Retinal pigment epithelial cell (primary cell): ENCODE measurements at regions not wholly inside any gene's neighbourhood (a gene's known extent, or its start where the extent isn't known, plus 50 kb on each side); places are given as distances from the start of the nearest gene placed in this dataset.

ENCODE experiments used
- DNase-seq: peaks from one replicate; pipeline ENCODE4 v3.0.0-alpha.2; 2010; ENCODE audit warnings: low read depth
- H3K4me3 ChIP-seq: 2 replicates; pipeline ENCODE4 v1.5.1; 2011; ENCODE audit warnings: mild to moderate bottlenecking, low read length, control low read depth, moderate library complexity
- TF ChIP-seq, protein P1 (sequence below): conservative IDR thresholded peaks from 2 replicates; pipeline ENCODE4 v1.5.1; 2011; ENCODE audit warnings: low read depth, low read length, control low read depth, inconsistent platforms

DNA sequence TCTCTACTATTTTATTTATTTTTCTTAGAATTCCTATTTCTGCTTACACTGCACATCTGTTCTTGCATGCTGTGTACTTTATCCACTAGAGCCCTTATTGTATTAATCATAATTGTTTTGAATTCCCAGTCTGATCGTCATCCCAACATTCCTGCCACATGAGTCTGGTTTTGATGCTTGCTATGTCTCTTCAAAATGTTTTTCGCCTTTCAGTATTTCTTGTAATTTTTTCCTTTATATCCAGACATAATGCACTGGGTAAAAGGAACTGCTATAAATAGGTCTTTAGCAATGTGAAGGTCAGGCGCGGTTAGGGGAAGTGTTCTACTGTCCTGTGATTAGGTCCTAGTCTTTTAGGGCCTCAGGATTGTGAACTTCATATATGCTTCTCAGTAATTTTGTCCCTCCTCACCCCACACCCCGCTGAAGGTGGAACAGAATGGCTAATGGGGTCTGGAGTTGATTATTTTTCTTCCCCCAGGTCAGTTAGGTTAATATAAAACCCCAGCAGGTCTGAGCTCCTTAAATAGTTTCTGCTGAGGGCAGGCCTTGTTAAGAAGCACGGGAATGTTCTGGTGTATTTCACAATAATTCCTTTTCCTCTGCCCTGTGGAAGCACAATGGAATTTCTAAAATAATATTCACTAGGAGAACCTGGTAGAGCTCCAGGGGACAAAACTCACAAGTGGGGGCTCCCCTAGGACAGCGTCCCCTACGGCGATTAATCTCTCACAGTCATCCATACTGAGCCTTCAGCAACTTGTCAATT lies 146.6 kb upstream of the TUT7 start:
- peak; percentile 61 for DNase-seq
- no peak overlapping the region for H3K4me3 ChIP-seq
- TF ChIP-seq, protein P1, sequence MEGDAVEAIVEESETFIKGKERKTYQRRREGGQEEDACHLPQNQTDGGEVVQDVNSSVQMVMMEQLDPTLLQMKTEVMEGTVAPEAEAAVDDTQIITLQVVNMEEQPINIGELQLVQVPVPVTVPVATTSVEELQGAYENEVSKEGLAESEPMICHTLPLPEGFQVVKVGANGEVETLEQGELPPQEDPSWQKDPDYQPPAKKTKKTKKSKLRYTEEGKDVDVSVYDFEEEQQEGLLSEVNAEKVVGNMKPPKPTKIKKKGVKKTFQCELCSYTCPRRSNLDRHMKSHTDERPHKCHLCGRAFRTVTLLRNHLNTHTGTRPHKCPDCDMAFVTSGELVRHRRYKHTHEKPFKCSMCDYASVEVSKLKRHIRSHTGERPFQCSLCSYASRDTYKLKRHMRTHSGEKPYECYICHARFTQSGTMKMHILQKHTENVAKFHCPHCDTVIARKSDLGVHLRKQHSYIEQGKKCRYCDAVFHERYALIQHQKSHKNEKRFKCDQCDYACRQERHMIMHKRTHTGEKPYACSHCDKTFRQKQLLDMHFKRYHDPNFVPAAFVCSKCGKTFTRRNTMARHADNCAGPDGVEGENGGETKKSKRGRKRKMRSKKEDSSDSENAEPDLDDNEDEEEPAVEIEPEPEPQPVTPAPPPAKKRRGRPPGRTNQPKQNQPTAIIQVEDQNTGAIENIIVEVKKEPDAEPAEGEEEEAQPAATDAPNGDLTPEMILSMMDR, result no peak

DNA sequence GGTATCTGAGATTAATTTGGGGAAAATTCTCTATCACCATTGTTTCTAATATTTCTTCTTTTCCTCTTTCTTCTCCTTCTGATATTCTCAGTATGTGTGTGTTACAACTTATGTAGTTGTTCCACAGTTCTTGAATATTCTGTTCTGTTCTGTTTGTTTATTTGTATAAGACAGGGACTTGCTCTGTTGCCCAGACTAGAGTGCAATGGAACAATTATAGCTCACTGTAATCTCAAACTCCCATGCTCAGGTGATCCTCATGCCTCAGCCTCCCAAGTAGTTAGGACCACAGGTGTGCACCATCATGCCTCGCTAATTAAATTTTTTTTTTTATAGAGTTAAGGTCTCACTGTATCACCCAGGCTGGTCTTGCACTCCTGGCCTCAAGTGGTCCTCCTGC lies 145.8 kb upstream of the TUT7 start:
- DNase-seq, result no peak
- TF ChIP-seq, protein P1, result no peak
- no peak overlapping the region for H3K4me3 ChIP-seq

DNA sequence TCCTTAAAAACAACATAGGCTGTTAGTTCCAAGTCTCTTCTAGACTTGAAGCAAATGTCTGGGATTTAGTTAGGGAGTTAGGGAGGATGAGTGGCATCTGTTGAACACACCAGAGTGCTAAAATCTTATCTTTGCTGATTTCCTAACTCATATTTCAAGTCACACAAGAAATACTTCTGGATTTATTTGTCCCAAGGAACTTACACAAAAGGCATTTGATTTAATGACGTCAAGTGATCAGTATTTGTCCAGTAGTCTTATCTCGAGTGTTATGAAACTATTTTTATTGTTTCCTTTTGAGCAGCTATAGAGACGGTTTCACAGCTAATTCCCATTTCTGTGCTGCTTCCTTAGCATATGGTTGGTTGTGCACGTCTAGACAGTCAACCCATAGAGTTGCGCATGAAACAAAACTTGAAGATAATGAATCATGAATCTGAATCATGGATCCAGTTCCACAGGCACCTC lies 140.5 kb upstream of the TUT7 start:
- TF ChIP-seq, protein P1, result no peak
- peak; percentile 44 for DNase-seq
- no peak overlapping the region for H3K4me3 ChIP-seq

DNA sequence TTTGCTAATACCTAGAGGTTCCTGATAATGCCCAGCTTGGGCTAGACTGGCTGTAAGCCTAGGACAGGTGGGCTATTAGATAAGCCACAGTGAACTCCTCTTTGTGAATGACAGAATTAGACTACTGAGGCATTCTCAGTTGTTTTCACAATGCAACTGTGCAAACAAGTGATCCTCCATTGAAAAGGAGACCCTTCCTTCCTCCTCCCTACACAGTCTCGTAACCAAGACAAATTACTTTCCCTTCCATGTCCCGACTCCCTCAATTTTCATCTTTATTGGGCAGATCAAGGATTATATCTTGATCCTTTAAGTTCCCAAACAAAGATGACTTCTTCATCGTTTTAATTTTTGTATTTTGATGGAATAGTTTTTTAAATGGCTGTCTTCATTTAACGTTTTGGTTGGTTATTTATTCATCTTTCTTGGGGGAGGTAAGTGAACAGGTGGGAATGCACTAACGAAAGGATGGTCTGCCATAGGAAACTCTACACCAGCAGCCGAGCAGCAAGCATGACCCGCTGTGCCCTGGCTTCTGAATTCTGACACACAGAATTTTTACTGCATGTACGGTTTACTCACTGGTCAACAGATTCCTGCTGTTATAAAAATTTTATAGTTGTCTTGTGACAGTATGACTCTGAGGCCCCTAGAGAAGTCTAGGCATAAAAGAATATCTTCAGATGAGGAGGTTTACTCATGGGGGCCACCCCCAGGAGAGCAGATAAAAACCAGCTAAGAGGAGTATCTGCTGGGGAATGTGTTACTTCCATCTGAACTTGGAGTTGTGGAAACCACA lies 137.5 kb upstream of the TUT7 start:
- H3K4me3 ChIP-seq, result no peak overlapping the region
- DNase-seq, result no peak
- TF ChIP-seq, protein P1, result no peak

DNA sequence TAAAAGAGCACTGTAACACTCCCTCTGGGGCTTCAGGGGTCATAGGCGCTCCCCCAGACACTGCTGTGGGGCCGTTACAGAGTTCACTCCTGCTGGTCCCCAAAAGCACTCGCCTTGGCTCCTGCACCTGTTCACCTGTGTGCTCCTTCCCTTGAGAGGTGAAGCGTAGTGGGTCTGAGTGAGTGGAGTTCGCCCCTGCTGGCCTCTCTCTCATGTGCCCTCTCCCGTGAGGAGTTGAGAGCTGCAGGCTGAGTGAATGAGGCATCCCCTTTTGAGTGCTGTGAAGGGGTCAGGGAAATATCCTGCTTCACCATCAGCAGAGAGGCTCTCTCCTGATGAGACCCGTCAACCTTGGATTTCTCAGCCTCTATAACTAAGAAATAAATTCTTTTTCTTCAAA lies 134.6 kb upstream of the TUT7 start:
- no peak overlapping the region for H3K4me3 ChIP-seq
- DNase-seq, result no peak
- TF ChIP-seq, protein P1, result no peak

DNA sequence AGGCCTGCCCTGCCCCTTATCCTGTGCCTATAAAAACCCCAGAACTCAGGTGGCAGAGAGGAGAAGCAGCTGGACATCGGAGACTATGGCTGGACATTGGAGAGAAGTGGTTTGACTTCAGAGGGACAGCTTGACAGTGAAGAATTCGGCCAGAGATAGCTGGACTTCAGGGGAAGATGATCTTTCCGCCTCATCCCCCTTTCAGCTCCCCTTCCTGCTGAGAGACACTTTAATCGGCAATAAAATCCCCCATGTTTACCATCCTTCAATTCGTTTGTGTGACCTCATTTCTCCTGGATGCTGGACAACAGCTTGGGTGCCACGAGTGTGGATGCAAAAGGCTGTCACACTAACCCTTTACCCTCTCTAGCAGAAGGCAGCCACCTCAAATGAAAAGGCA lies 134.1 kb upstream of the TUT7 start:
- no peak for DNase-seq
- no peak overlapping the region for H3K4me3 ChIP-seq
- TF ChIP-seq, protein P1, result no peak
